ENCODE measurements at regions not wholly inside any gene's neighbourhood (a gene's known extent, or its start where the extent isn't known, plus 50 kb on each side); places are given as distances from the start of the nearest gene placed in this dataset.

DNA sequence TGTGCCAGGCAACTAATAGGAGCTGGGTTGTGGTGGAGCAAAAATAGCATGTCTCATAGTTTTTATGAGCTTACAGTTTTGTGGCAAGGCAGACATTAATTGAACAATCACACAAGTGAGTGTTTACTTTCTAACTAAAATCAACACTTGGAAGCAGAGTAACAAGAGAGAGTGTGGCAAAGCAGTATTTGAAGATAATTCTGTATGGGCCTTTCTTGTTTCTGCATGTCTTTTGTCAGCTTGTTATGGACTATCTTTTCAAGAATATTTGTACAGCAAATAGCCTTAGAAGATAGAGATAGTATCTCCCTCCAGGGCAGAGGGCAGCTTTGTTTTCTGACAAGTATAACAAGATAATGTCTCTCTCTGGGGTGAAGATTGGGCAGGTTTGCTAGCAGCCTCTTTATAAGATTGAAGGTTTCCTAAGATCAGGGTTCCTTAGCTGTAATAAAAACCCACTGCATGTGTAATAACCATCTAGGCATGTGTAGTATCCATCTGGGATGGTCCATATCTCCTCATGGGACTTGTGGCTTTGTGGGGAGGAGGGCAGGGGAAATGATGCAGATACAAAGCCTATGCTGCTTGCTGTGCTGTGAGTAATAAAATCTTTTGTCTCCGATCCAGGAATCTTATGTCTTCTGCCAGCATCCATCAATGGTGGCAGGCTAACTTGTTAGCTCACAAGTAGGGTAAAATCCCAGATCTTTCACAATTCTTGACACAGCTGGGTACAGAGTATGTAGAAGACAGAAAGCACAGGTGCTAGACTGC, 479.9 kb downstream of the KDM4C start:
- no peaks in the 10 kb centered on the region for H3K36me3 ChIP-seq (replicated peaks)
- H3K4me3 ChIP-seq (ENCODE audit: low read depth, low read length) = no peak overlapping the region
- peak; percentile 19 for DNase-seq
- in situ Hi-C loops (cut with HindIII; ENCODE audit: low pct_ligation_motif_present, low sequenced_read_pairs) = no loop called here
- no peaks in the 10 kb centered on the region for H3K27me3 ChIP-seq (replicated peaks)
- H3K27ac ChIP-seq = no peak overlapping the region
- TF ChIP-seq, protein P1, sequence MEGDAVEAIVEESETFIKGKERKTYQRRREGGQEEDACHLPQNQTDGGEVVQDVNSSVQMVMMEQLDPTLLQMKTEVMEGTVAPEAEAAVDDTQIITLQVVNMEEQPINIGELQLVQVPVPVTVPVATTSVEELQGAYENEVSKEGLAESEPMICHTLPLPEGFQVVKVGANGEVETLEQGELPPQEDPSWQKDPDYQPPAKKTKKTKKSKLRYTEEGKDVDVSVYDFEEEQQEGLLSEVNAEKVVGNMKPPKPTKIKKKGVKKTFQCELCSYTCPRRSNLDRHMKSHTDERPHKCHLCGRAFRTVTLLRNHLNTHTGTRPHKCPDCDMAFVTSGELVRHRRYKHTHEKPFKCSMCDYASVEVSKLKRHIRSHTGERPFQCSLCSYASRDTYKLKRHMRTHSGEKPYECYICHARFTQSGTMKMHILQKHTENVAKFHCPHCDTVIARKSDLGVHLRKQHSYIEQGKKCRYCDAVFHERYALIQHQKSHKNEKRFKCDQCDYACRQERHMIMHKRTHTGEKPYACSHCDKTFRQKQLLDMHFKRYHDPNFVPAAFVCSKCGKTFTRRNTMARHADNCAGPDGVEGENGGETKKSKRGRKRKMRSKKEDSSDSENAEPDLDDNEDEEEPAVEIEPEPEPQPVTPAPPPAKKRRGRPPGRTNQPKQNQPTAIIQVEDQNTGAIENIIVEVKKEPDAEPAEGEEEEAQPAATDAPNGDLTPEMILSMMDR (IDR thresholded peaks at IDR 0.05; ENCODE audit: low read depth, low read length, missing control alignments) = no peak

DNA sequence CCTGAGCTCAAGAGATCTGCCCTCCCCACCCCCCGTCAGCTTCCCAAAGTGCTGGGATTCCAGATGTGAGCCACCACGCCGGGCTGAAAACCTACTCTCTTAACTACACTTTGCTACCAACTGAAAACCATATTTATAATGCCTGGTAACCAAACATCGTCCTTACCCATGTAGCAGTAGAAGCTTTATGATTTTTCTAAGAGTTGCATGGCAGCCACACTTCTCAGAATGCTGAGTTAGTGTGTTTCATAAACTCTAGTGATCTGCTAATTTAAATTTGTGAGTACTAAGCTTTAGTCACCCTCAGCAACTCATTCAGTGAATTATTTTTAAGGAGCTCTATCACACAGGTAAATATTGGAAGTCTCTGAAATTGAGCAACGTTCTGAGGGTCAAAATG, 478.4 kb downstream of the KDM4C start:
- in situ Hi-C loops (cut with HindIII; ENCODE audit: low pct_ligation_motif_present, low sequenced_read_pairs) = no loop called here
- Histone ChIP-seq H3K36me3 (replicated peaks) (no peaks in the 10 kb centered on the region), H3K27me3 (replicated peaks) (no peaks in the 10 kb centered on the region), H3K4me3 (ENCODE audit: low read depth, low read length) (no peak overlapping the region), H3K27ac (no peak overlapping the region)
- no peak for DNase-seq
- TF ChIP-seq, protein P1 (IDR thresholded peaks at IDR 0.05; ENCODE audit: low read depth, low read length, missing control alignments) = no peak

DNA sequence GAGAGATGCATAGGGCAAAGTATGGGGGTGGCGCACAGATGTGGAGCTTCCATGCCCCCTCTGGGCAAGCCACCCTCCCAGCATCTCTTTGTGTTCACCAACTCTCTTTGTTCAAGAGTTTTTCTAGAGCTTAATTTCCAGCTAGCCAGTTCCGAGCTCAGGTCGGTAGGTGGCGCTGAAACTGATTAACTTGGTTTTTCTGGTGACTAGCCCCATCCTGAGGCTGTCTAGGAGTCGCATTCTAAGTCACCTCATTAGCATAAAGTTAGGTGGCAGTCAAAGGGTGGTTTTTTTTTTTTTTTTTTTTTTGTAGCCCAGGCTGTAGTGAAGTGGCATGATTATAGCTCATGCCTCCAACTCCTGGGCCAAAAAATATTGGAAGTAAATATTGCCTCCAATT, 476.4 kb downstream of the KDM4C start:
- H3K36me3 ChIP-seq (replicated peaks) = no peaks in the 10 kb centered on the region
- in situ Hi-C loops (cut with HindIII; ENCODE audit: low pct_ligation_motif_present, low sequenced_read_pairs) = no loop called here
- no peaks in the 10 kb centered on the region for H3K27me3 ChIP-seq (replicated peaks)
- no peak overlapping the region for H3K27ac ChIP-seq
- peak; percentile 47 for DNase-seq
- TF ChIP-seq, protein P1 (IDR thresholded peaks at IDR 0.05; ENCODE audit: low read depth, low read length, missing control alignments) = peak; percentile 76
- no peak overlapping the region for H3K4me3 ChIP-seq (ENCODE audit: low read depth, low read length)

DNA sequence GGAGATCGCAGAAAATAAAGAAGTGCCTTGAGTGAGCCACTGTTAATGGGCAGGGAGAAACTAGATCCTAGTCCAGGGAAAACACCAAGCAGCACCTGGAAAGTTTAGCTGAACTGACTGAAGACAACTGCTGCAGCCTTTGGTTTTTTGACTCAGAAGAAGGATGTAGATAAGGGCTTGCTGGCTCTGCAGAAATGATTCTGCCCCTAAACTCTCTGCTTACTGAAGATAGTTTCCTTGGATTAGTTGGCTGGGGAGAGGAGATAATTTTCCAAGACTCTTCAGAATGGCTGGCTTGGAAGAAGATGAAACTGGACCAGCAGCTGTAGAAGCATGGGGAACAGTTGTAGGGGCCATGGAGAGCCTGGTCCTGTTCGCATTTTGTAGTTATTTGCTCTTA, 471.8 kb downstream of the KDM4C start:
- Histone ChIP-seq H3K27ac (no peak overlapping the region), H3K4me3 (ENCODE audit: low read depth, low read length) (no peak overlapping the region), H3K36me3 (replicated peaks) (no peaks in the 10 kb centered on the region), H3K27me3 (replicated peaks) (no peaks in the 10 kb centered on the region)
- TF ChIP-seq, protein P1 (IDR thresholded peaks at IDR 0.05; ENCODE audit: low read depth, low read length, missing control alignments) = no peak
- in situ Hi-C loops (cut with HindIII; ENCODE audit: low pct_ligation_motif_present, low sequenced_read_pairs) = no loop called here
- DNase-seq = no peak

DNA sequence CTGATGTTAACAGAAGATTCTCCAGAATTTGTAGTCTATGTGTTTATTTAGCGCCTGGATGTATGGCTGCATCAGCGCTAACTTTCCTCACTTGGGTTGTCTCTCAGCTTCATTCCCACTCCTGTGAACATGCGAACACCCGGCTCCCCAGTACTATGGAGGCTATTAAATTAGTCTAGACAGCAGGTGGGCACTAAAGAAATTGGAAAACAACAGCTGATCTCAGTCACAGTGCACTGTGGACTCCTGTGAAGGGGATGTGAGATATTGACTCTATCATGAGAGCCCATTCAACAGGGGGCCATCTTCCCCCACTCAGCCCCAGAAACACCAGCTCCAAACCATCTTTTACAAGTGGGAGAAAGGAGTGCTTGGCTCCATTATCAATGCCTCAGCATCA, 471.0 kb downstream of the KDM4C start:
- no peak overlapping the region for H3K27ac ChIP-seq
- no peak overlapping the region for H3K4me3 ChIP-seq (ENCODE audit: low read depth, low read length)
- H3K36me3 ChIP-seq (replicated peaks) = no peaks in the 10 kb centered on the region
- TF ChIP-seq, protein P1 (IDR thresholded peaks at IDR 0.05; ENCODE audit: low read depth, low read length, missing control alignments) = no peak
- in situ Hi-C loops (cut with HindIII; ENCODE audit: low pct_ligation_motif_present, low sequenced_read_pairs) = no loop called here
- H3K27me3 ChIP-seq (replicated peaks) = no peaks in the 10 kb centered on the region
- DNase-seq = no peak

DNA sequence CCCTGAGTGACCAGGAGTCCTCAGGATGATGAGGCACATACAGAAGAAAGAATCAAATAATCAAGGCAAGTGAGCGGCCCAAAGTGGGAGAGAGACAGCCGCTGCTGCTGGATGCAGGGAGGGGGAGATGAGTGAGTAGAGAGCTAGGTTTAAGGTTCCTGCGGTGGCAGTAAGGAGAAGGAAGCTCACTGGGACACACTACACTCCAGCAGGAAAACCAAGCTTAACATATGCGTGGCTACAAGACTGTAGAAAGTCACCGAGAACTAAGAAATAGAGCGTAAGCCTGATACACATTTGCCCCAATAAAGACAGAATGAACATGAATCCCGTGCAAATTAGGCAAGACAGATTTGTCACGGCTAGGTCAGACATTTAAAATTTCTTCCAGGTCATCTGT, 470.2 kb downstream of the KDM4C start:
- DNase-seq = no peak
- TF ChIP-seq, protein P1 (IDR thresholded peaks at IDR 0.05; ENCODE audit: low read depth, low read length, missing control alignments) = no peak
- Histone ChIP-seq H3K4me3 (ENCODE audit: low read depth, low read length) (no peak overlapping the region), H3K27ac (no peak overlapping the region), H3K27me3 (replicated peaks) (no peaks in the 10 kb centered on the region), H3K36me3 (replicated peaks) (no peaks in the 10 kb centered on the region)
- in situ Hi-C loops (cut with HindIII; ENCODE audit: low pct_ligation_motif_present, low sequenced_read_pairs) = no loop called here

Data from brain microvascular endothelial cell (primary cell).